GM12865 (cell line): ENCODE measurements at regions not wholly inside any gene's neighbourhood (a gene's known extent, or its start where the extent isn't known, plus 50 kb on each side); places are given as distances from the start of the nearest gene placed in this dataset.

Experiments
- DNase-seq: peaks from one replicate; pipeline ENCODE4 v3.0.0; 2010; ENCODE audit warnings: low read depth
- H3K4me3 ChIP-seq: 2 replicates; pipeline ENCODE4 v1.5.1; 2011; ENCODE audit warnings: mild to moderate bottlenecking, low read depth, low read length, control low read depth
- TF ChIP-seq, protein P1 (sequence below): IDR thresholded peaks from 2 replicates; pipeline ENCODE4 v1.5.1; 2011; ENCODE audit warnings: low read length, control low read depth, low read depth, inconsistent platforms; ENCODE audit not compliant: insufficient read depth; ENCODE audit errors: missing control alignments

DNA sequence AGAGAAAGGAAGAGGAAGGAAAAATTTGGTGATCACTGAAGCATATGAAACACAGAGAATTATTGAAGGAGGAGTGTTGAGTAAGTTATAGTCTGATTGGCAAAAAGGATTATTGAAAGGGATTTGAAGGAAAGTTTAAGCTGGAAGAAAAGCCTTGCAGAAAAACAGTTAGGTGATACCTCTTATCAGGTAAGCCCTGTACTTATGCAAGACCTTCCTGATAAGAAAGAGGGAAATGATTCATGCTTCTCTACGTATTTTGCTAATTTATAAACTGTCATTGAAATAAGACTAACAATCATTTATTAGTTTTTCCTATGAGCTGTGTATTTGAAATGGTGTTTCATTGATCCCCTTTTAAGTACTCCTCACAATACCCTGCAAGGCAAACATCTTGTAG, 793.9 kb upstream of the NRXN1 start:
- TF ChIP-seq, protein P1, sequence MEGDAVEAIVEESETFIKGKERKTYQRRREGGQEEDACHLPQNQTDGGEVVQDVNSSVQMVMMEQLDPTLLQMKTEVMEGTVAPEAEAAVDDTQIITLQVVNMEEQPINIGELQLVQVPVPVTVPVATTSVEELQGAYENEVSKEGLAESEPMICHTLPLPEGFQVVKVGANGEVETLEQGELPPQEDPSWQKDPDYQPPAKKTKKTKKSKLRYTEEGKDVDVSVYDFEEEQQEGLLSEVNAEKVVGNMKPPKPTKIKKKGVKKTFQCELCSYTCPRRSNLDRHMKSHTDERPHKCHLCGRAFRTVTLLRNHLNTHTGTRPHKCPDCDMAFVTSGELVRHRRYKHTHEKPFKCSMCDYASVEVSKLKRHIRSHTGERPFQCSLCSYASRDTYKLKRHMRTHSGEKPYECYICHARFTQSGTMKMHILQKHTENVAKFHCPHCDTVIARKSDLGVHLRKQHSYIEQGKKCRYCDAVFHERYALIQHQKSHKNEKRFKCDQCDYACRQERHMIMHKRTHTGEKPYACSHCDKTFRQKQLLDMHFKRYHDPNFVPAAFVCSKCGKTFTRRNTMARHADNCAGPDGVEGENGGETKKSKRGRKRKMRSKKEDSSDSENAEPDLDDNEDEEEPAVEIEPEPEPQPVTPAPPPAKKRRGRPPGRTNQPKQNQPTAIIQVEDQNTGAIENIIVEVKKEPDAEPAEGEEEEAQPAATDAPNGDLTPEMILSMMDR, result no peak
- DNase-seq, result no peak
- no peak overlapping the region for H3K4me3 ChIP-seq

DNA sequence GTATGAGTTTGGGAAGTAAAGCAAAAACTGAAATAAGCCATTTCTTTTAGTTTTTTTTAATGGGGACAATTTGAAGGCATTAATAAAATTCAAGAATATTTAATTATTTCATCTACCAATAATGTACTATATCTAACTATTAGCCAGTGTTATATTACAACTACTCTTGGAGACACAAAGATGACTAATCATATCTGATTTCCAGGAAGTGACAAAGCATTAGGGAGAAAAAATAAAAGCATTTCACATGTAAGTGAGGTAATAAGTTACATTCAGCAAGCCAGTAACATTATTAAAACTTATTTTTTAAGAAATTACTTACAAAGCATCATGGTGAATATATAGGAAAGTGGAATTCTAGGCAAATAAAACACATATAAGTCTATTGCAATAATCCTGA, 781.3 kb upstream of the NRXN1 start:
- no peak overlapping the region for H3K4me3 ChIP-seq
- no peak for DNase-seq
- TF ChIP-seq, protein P1, result no peak

- DNase-seq, result no peak
- no peak overlapping the region for H3K4me3 ChIP-seq
Observed at GRCh38 chr2:51812138-51812866, 780.4 kb upstream of the NRXN1 start.

DNA sequence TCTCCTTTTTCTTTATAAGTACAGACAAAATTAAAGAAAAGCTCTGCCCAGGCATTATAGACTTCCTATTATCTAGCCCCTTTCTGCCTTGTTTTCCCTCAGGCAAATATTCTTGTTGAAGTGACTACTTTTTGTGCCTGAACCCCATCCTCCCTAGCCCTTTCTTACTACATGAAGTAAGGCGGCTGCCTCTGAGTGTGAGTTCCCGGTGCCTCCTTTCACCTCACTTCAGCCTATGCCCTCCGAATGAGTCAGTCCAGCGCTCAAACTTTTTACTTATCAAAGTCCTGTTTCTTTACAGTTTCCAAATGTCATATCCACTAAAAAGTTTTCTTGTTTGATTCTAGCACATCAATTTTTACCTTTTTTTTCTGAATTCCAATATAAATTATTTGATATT, 778.3 kb upstream of the NRXN1 start:
- TF ChIP-seq, protein P1, result no peak
- H3K4me3 ChIP-seq, result no peak overlapping the region
- DNase-seq, result no peak

More at GRCh38 chr2:51812138-51812866, 780.4 kb upstream of the NRXN1 start:
- TF ChIP-seq, protein P1, result no peak

GRCh38 chr2:51807229-51807628, 775.3 kb upstream of the NRXN1 start:
- H3K4me3 ChIP-seq, result no peak overlapping the region
- DNase-seq, result no peak
- TF ChIP-seq, protein P1, result no peak

GRCh38 chr2:51795248-51795888, 763.4 kb upstream of the NRXN1 start:
- no peak for DNase-seq
- no peak overlapping the region for H3K4me3 ChIP-seq
- TF ChIP-seq, protein P1, result peak; percentile 22
